GM12878 (cell line): ENCODE measurements at regions not wholly inside any gene's neighbourhood (a gene's known extent, or its start where the extent isn't known, plus 50 kb on each side); places are given as distances from the start of the nearest gene placed in this dataset.

ENCODE experiments used
- ATAC-seq: fragments of 200-7000 bp; cut with Tn5 transposase; 3 replicates; pipeline ENCODE4 v1.9.1; 2020; ENCODE audit warnings: mild to moderate bottlenecking, moderate library complexity
- BruUV-seq: library from RNA; stranded (reverse); fragments of 400-500 nt; replicated peaks from 2 replicates; lab custom pipeline; 2021; lab: Mats Ljungman, UMichigan
- CTCF ChIA-PET: fragments of 300-600 bp; sonication (Branson Sonifier 250); formaldehyde crosslinking; extraction: SDS; loops from one replicate; lab custom pipeline; 2021; ENCODE audit warnings: inconsistent platforms; lab: Yijun Ruan, JAX
- POLR2A ChIA-PET: fragments of 350-600 bp; formaldehyde crosslinking; extraction: SDS; loops from one replicate; lab custom pipeline; 2021; ENCODE audit warnings: inconsistent platforms; lab: Charles Lee
- RAD21 ChIA-PET: fragments of 300-600 bp; sonication (Branson Sonifier 250); formaldehyde crosslinking; loops from one replicate; lab custom pipeline; 2023; ENCODE audit warnings: antibody characterized with exemption; ENCODE audit not compliant: unreplicated experiment; lab: Charles Lee
- SMC1A ChIA-PET: fragments of 300-600 bp; sonication (Branson Sonifier 250); formaldehyde crosslinking; loops from one replicate; lab custom pipeline; 2023; ENCODE audit not compliant: unreplicated experiment, uncharacterized antibody; lab: Charles Lee
- DNase-seq: peaks from one replicate; pipeline ENCODE4 v3.0.0-alpha.2; 2011; ENCODE audit warnings: low read depth, low spot score
- FAIRE-seq: peaks from 3 replicates; lab custom pipeline; 2011; peaks lifted over from hg19 to GRCh38; lab: Jason Lieb, UNC
- H2AFZ ChIP-seq: 2 replicates; pipeline ENCODE4 v1.6.0; 2011; ENCODE audit warnings: low read depth, low read length, control low read depth; ENCODE audit not compliant: control insufficient read depth
- H3K27ac ChIP-seq: 2 replicates; pipeline ENCODE4 v1.5.1; 2011; ENCODE audit warnings: control low read depth; ENCODE audit not compliant: control insufficient read depth, insufficient read depth
- H3K27me3 ChIP-seq, 2 experiments: replicated peaks in 1 of 2; 2 replicates each; pipeline versions ENCODE4 v1.6.0 to v1.6.1; 2011; ENCODE audit warnings: low read length in 1 of 2; ENCODE audit not compliant: control insufficient read depth in 2 of 2, insufficient read depth in 2 of 2
- H3K36me3 ChIP-seq, 2 experiments: 2 replicates each; pipeline ENCODE4 v1.5.1; 2011; ENCODE audit warnings: low read length in 1 of 2; ENCODE audit not compliant: control insufficient read depth in 2 of 2, insufficient read depth in 2 of 2
- H3K4me1 ChIP-seq: 2 replicates; pipeline ENCODE4 v1.6.1; 2011; ENCODE audit warnings: mild to moderate bottlenecking, low read length, moderate library complexity, mixed read lengths; ENCODE audit not compliant: control insufficient read depth, insufficient read depth
- H3K4me2 ChIP-seq: 2 replicates; pipeline ENCODE4 v1.6.0; 2011; ENCODE audit warnings: control low read depth; ENCODE audit not compliant: control insufficient read depth, insufficient read depth
- H3K4me3 ChIP-seq: fragments of 200-600 bp; sonication (generic); 2 replicates; pipeline ENCODE4 v1.5.1; 2016
- H3K79me2 ChIP-seq: 2 replicates; pipeline ENCODE4 v1.6.0; 2011; ENCODE audit warnings: low read length; ENCODE audit not compliant: control insufficient read depth, insufficient read depth
- H3K9ac ChIP-seq: 2 replicates; pipeline ENCODE4 v1.8.0; 2011; ENCODE audit warnings: low read length, control low read depth, mixed read lengths; ENCODE audit not compliant: control insufficient read depth, insufficient read depth
- H3K9me3 ChIP-seq: replicated peaks from 3 replicates; pipeline ENCODE4 v1.5.1; 2011; ENCODE audit warnings: mild to moderate bottlenecking, low read length; ENCODE audit not compliant: control insufficient read depth, insufficient read depth
- H4K20me1 ChIP-seq: 2 replicates; pipeline ENCODE4 v1.6.0; 2011; ENCODE audit not compliant: control insufficient read depth, insufficient read depth
- KLF5 ChIP-seq: fragments of 450-650 bp; IDR thresholded peaks from 2 replicates; pipeline ENCODE4 v1.6.1; 2014; ENCODE audit warnings: mild to moderate bottlenecking; ENCODE audit not compliant: partially characterized antibody
- SPI1 ChIP-seq: IDR thresholded peaks from 2 replicates; pipeline ENCODE4 v1.6.1; 2011; ENCODE audit warnings: low read depth, mild to moderate bottlenecking, low read length, moderate library complexity, borderline replicate concordance; ENCODE audit not compliant: insufficient read depth
- SUZ12 ChIP-seq: fragments of 200-600 bp; sonication (generic); IDR thresholded peaks from one replicate; pipeline ENCODE4 v1.6.1; 2018; ENCODE audit warnings: antibody characterized with exemption, mild to moderate bottlenecking; ENCODE audit not compliant: unreplicated experiment
- TARDBP ChIP-seq: IDR thresholded peaks from 2 replicates; pipeline ENCODE4 v1.6.1; 2016; ENCODE audit warnings: borderline replicate concordance
- TCF12 ChIP-seq: IDR thresholded peaks from 2 replicates; pipeline ENCODE4 v1.6.1; 2011; ENCODE audit warnings: low read depth, mild to moderate bottlenecking, low read length
- WGBS: methylation state at CpG from one replicate; pipeline ENCODE4 v1.1.6; 2016; ENCODE audit warnings: low lambda C conversion rate; ENCODE audit not compliant: insufficient replicate concordance, insufficient coverage; ENCODE audit errors: missing lambda C conversion rate; 5-methylcytosine and 5-hydroxymethylcytosine counted together
- in situ Hi-C: fragments of 300-500 bp; cut with MboI; formaldehyde crosslinking; loops from 9 replicates; pipeline ENCODE4 v1.14.3; 2018; ENCODE audit warnings: mixed read lengths
- intact Hi-C: fragments of 100-400 bp; cut with micrococcal nuclease; formaldehyde crosslinking; loops from one replicate; pipeline ENCODE4 v1.14.2; 2022; ENCODE audit not compliant: unreplicated experiment
- TF ChIP-seq, protein P1 (sequence below): fragments of 150-350 bp; IDR thresholded peaks from 2 replicates; pipeline ENCODE4 v1.6.1; 2014; ENCODE audit warnings: mild to moderate bottlenecking, low read depth, low read length
- TF ChIP-seq, protein P2 (sequence below): fragments of 450-650 bp; IDR thresholded peaks from 2 replicates; pipeline ENCODE4 v1.6.1; 2017; ENCODE audit warnings: mild to moderate bottlenecking, moderate library complexity
- TF ChIP-seq, protein P3 (sequence below): fragments of 450-650 bp; IDR thresholded peaks from 2 replicates; pipeline ENCODE4 v1.6.1; 2018; ENCODE audit warnings: mild to moderate bottlenecking, low read depth, moderate library complexity; ENCODE audit not compliant: partially characterized antibody
- TF ChIP-seq, protein P4 (sequence below): fragments of 450-650 bp; IDR thresholded peaks from 2 replicates; pipeline ENCODE4 v1.6.1; 2016; ENCODE audit warnings: mild to moderate bottlenecking, moderate library complexity, borderline replicate concordance

DNA sequence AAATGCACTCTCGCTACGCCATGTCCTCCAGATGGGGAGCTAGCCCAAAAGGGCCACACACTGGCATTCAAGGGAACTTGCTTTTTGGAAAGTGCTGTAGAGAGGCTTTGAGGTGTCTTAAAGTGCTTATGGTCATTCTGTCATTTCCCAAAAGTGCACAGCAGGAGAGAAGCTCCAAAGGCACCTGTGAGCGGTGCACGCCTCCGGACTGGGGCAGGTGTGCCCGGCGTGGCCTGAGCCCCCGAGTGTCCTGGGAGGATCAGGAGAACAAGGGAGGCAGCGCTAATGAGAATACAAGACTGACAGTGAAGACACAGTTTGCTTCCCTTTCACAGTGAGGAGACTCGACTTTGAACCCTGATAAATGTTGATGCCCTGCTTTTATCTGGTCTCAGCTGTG is 419.0 kb upstream of the MKI67 start (continued):
- TF ChIP-seq, protein P1, sequence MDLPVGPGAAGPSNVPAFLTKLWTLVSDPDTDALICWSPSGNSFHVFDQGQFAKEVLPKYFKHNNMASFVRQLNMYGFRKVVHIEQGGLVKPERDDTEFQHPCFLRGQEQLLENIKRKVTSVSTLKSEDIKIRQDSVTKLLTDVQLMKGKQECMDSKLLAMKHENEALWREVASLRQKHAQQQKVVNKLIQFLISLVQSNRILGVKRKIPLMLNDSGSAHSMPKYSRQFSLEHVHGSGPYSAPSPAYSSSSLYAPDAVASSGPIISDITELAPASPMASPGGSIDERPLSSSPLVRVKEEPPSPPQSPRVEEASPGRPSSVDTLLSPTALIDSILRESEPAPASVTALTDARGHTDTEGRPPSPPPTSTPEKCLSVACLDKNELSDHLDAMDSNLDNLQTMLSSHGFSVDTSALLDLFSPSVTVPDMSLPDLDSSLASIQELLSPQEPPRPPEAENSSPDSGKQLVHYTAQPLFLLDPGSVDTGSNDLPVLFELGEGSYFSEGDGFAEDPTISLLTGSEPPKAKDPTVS: no peak
- TF ChIP-seq, protein P2, sequence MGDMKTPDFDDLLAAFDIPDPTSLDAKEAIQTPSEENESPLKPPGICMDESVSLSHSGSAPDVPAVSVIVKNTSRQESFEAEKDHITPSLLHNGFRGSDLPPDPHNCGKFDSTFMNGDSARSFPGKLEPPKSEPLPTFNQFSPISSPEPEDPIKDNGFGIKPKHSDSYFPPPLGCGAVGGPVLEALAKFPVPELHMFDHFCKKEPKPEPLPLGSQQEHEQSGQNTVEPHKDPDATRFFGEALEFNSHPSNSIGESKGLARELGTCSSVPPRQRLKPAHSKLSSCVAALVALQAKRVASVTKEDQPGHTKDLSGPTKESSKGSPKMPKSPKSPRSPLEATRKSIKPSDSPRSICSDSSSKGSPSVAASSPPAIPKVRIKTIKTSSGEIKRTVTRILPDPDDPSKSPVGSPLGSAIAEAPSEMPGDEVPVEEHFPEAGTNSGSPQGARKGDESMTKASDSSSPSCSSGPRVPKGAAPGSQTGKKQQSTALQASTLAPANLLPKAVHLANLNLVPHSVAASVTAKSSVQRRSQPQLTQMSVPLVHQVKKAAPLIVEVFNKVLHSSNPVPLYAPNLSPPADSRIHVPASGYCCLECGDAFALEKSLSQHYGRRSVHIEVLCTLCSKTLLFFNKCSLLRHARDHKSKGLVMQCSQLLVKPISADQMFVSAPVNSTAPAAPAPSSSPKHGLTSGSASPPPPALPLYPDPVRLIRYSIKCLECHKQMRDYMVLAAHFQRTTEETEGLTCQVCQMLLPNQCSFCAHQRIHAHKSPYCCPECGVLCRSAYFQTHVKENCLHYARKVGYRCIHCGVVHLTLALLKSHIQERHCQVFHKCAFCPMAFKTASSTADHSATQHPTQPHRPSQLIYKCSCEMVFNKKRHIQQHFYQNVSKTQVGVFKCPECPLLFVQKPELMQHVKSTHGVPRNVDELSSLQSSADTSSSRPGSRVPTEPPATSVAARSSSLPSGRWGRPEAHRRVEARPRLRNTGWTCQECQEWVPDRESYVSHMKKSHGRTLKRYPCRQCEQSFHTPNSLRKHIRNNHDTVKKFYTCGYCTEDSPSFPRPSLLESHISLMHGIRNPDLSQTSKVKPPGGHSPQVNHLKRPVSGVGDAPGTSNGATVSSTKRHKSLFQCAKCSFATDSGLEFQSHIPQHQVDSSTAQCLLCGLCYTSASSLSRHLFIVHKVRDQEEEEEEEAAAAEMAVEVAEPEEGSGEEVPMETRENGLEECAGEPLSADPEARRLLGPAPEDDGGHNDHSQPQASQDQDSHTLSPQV: no peak
- TF ChIP-seq, all 136 proteins: peak for 0

DNA sequence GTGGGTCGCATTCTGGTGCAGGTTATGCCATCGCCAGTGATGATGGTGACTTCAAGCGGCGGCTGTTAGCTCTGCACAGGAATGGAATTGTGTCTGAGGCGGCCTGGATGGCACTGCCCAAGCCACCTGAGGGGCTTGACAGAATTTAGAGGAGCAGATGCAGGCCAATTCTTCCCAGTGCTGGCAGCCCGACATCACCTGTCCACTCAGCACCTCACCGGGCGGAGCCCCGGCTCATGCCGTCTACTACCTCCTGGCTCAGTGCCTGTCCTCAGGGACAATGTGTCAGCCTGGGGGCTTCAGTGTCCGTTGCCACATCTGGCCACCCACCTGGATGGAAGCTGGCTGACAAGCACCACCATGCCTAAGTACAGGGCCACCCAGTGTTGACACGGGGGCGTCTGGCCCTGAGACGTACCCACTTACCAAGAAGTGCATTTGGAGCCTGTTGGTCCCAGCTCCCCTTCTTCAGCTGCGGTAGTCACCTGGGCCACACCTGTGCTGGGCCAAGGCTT is 420.5 kb upstream of the MKI67 start:
- WGBS: 68% methylated on average over 15 of the region's 15 CpGs
- Histone ChIP-seq H3K9ac (no peak overlapping the region), H3K9me3 (no peaks in the 10 kb centered on the region), H3K4me1 (no peaks in the 10 kb centered on the region), H3K27ac (no peak overlapping the region), H3K27me3 (peaks cover 0 to 1% of the 10 kb centered on the region in 2 experiments; a peak in 1 of 4 replicates), H3K36me3 (no peaks in the 10 kb centered on the region), H2AFZ (no peak overlapping the region), H3K4me3 (no peak overlapping the region), H4K20me1 (no peaks in the 10 kb centered on the region), H3K4me2 (no peak overlapping the region), H3K79me2 (no peaks in the 10 kb centered on the region)
- ChIA-PET POLR2A (no interaction called here), SMC1A (no interaction called here), RAD21 (no interaction called here), CTCF (no interaction called here)
- intact Hi-C loops: no loop called here
- no peak for FAIRE-seq
- in situ Hi-C loops: no loop called here
- BruUV-seq: no TSS peak
- ATAC-seq: no peak
- no peak for DNase-seq
- TF ChIP-seq, protein P3, sequence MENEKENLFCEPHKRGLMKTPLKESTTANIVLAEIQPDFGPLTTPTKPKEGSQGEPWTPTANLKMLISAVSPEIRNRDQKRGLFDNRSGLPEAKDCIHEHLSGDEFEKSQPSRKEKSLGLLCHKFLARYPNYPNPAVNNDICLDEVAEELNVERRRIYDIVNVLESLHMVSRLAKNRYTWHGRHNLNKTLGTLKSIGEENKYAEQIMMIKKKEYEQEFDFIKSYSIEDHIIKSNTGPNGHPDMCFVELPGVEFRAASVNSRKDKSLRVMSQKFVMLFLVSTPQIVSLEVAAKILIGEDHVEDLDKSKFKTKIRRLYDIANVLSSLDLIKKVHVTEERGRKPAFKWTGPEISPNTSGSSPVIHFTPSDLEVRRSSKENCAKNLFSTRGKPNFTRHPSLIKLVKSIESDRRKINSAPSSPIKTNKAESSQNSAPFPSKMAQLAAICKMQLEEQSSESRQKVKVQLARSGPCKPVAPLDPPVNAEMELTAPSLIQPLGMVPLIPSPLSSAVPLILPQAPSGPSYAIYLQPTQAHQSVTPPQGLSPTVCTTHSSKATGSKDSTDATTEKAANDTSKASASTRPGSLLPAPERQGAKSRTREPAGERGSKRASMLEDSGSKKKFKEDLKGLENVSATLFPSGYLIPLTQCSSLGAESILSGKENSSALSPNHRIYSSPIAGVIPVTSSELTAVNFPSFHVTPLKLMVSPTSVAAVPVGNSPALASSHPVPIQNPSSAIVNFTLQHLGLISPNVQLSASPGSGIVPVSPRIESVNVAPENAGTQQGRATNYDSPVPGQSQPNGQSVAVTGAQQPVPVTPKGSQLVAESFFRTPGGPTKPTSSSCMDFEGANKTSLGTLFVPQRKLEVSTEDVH: no peak
- no peak for TF ChIP-seq SPI1
- no peak for TF ChIP-seq TCF12
- no peak for TF ChIP-seq KLF5
- TF ChIP-seq TARDBP: no peak
- TF ChIP-seq, protein P4, sequence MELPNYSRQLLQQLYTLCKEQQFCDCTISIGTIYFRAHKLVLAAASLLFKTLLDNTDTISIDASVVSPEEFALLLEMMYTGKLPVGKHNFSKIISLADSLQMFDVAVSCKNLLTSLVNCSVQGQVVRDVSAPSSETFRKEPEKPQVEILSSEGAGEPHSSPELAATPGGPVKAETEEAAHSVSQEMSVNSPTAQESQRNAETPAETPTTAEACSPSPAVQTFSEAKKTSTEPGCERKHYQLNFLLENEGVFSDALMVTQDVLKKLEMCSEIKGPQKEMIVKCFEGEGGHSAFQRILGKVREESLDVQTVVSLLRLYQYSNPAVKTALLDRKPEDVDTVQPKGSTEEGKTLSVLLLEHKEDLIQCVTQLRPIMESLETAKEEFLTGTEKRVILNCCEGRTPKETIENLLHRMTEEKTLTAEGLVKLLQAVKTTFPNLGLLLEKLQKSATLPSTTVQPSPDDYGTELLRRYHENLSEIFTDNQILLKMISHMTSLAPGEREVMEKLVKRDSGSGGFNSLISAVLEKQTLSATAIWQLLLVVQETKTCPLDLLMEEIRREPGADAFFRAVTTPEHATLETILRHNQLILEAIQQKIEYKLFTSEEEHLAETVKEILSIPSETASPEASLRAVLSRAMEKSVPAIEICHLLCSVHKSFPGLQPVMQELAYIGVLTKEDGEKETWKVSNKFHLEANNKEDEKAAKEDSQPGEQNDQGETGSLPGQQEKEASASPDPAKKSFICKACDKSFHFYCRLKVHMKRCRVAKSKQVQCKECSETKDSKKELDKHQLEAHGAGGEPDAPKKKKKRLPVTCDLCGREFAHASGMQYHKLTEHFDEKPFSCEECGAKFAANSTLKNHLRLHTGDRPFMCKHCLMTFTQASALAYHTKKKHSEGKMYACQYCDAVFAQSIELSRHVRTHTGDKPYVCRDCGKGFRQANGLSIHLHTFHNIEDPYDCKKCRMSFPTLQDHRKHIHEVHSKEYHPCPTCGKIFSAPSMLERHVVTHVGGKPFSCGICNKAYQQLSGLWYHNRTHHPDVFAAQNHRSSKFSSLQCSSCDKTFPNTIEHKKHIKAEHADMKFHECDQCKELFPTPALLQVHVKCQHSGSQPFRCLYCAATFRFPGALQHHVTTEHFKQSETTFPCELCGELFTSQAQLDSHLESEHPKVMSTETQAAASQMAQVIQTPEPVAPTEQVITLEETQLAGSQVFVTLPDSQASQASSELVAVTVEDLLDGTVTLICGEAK: no peak
- TF ChIP-seq SUZ12: no peak
